ENCODE measurements at regions not wholly inside any gene's neighbourhood (a gene's known extent, or its start where the extent isn't known, plus 50 kb on each side); places are given as distances from the start of the nearest gene placed in this dataset.

DNA sequence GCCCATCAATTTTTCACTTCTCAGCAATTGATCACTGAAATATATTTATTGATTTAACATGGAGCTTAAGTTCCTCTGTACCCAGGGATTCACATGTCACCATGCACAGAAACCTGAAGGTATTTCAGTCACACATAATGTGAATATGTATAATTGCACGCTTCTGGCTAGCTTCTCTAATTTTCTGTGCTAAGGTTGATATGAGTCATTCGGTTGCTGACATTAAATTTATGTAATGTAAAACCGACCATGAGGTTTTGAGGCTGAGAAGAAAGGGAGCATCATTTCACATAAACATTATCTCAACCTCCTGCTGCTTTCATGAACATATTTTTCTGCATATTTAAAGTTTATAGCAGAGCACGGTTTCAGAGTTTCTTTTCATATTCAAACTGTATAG is 381.0 kb upstream of the TPK1 start:
- Histone ChIP-seq H3K27ac (ENCODE audit: low read length) (no peak overlapping the region), H3K9ac (ENCODE audit: low read depth, low read length) (no peak overlapping the region), H3K9me3 (ENCODE audit: insufficient read depth, low read depth, low read length) (no peaks in the 10 kb centered on the region), H3K36me3 (ENCODE audit: insufficient read depth, low read depth, low read length) (no peaks in the 10 kb centered on the region), H3K27me3 (ENCODE audit: insufficient read depth, low read length) (no peaks in the 10 kb centered on the region), H3K4me1 (ENCODE audit: insufficient read depth, low read length) (no peaks in the 10 kb centered on the region), H3K4me3 (ENCODE audit: low read length) (no peak overlapping the region)

DNA sequence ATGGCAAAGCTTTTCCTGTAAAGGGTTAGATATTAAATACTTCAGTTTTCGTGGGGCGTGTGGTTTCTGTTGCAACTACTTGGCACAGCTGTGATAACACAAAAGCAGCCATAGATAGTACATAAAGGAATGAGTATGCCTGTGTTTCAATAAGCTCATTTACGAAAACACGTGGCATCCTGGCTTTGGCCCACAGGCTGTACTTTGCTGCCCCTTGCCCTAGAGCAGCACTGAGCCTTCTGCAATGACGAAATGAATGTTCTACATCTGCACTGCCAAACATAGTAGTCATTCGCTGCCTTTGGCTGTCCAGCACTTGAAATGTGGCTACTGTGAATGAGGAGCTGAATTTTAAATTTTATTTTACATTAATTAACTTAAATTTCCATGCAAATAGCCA is 376.2 kb upstream of the TPK1 start:
- no peak overlapping the region for H3K9ac ChIP-seq (ENCODE audit: low read depth, low read length)
- no peaks in the 10 kb centered on the region for H3K9me3 ChIP-seq (ENCODE audit: insufficient read depth, low read depth, low read length)
- H3K4me1 ChIP-seq (ENCODE audit: insufficient read depth, low read length) = no peaks in the 10 kb centered on the region
- no peak overlapping the region for H3K4me3 ChIP-seq (ENCODE audit: low read length)
- no peaks in the 10 kb centered on the region for H3K36me3 ChIP-seq (ENCODE audit: insufficient read depth, low read depth, low read length)
- H3K27me3 ChIP-seq (ENCODE audit: insufficient read depth, low read length) = no peaks in the 10 kb centered on the region
- no peak overlapping the region for H3K27ac ChIP-seq (ENCODE audit: low read length)

- H3K27ac ChIP-seq (ENCODE audit: low read length) = no peak overlapping the region
- no peaks in the 10 kb centered on the region for H3K4me1 ChIP-seq (ENCODE audit: insufficient read depth, low read length)
- H3K27me3 ChIP-seq (ENCODE audit: insufficient read depth, low read length) = no peaks in the 10 kb centered on the region
- H3K9ac ChIP-seq (ENCODE audit: low read depth, low read length) = no peak overlapping the region
- no peaks in the 10 kb centered on the region for H3K36me3 ChIP-seq (ENCODE audit: insufficient read depth, low read depth, low read length)
- no peak overlapping the region for H3K4me3 ChIP-seq (ENCODE audit: low read length)
- no peaks in the 10 kb centered on the region for H3K9me3 ChIP-seq (ENCODE audit: insufficient read depth, low read depth, low read length)
Observed at GRCh38 chr7:145211211-145211610, 375.4 kb upstream of the TPK1 start.

DNA sequence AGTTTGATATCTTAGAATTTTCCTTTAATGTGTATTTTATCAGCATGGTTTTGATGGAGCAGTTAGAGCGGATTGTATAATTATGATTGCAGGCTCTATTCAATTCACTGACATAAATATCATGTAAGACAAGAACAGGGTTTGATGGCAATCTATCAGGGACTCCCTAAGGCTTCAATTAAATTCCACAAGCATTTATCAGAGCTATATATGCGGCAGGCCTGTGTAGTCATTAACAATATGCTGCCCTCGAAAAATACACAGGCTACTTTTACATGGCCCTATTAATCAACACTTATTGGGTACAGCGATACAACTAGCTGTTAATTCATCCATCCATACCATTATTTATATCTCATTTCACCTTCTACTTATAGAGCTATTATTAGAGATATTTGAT is 358.1 kb upstream of the TPK1 start:
- H3K27ac ChIP-seq (ENCODE audit: low read length) = no peak overlapping the region
- H3K4me1 ChIP-seq (ENCODE audit: insufficient read depth, low read length) = no peaks in the 10 kb centered on the region

GRCh38 chr7:145184956-145185355 is 349.1 kb upstream of the TPK1 start:
- H3K4me3 ChIP-seq (ENCODE audit: low read length) = no peak overlapping the region
- H3K36me3 ChIP-seq (ENCODE audit: insufficient read depth, low read depth, low read length) = no peaks in the 10 kb centered on the region
- no peak overlapping the region for H3K27ac ChIP-seq (ENCODE audit: low read length)
- H3K9ac ChIP-seq (ENCODE audit: low read depth, low read length) = no peak overlapping the region
- no peaks in the 10 kb centered on the region for H3K9me3 ChIP-seq (ENCODE audit: insufficient read depth, low read depth, low read length)
- no peaks in the 10 kb centered on the region for H3K4me1 ChIP-seq (ENCODE audit: insufficient read depth, low read length)
- H3K27me3 ChIP-seq (ENCODE audit: insufficient read depth, low read length) = no peaks in the 10 kb centered on the region

More for the DNA sequence above, 358.1 kb upstream of the TPK1 start:
- Histone ChIP-seq H3K9me3 (ENCODE audit: insufficient read depth, low read depth, low read length) (no peaks in the 10 kb centered on the region), H3K36me3 (ENCODE audit: insufficient read depth, low read depth, low read length) (no peaks in the 10 kb centered on the region), H3K4me3 (ENCODE audit: low read length) (no peak overlapping the region), H3K9ac (ENCODE audit: low read depth, low read length) (no peak overlapping the region), H3K27me3 (ENCODE audit: insufficient read depth, low read length) (no peaks in the 10 kb centered on the region)

DNA sequence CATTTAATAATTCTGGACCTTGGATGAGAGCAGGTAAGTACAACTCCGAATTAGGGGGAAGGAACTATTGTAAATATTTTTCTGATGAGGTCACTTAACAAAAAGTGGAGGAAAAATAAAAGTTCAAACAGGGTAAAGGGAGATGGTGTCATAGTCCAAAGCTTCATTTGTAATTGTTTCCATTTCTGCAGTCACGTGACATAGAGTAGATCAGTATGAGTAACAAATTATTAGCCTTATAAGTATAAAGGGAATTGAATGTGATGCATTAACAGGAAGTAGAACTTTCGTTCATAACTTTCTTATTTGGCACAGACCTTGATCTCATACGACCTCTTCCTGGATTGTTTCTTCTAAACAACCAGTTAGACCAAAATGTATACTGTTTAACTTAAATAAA is 347.2 kb upstream of the TPK1 start:
- no peaks in the 10 kb centered on the region for H3K4me1 ChIP-seq (ENCODE audit: insufficient read depth, low read length)
- H3K27ac ChIP-seq (ENCODE audit: low read length) = no peak overlapping the region
- H3K9ac ChIP-seq (ENCODE audit: low read depth, low read length) = no peak overlapping the region
- H3K9me3 ChIP-seq (ENCODE audit: insufficient read depth, low read depth, low read length) = no peaks in the 10 kb centered on the region
- no peaks in the 10 kb centered on the region for H3K27me3 ChIP-seq (ENCODE audit: insufficient read depth, low read length)
- H3K36me3 ChIP-seq (ENCODE audit: insufficient read depth, low read depth, low read length) = no peaks in the 10 kb centered on the region
- H3K4me3 ChIP-seq (ENCODE audit: low read length) = no peak overlapping the region

DNA sequence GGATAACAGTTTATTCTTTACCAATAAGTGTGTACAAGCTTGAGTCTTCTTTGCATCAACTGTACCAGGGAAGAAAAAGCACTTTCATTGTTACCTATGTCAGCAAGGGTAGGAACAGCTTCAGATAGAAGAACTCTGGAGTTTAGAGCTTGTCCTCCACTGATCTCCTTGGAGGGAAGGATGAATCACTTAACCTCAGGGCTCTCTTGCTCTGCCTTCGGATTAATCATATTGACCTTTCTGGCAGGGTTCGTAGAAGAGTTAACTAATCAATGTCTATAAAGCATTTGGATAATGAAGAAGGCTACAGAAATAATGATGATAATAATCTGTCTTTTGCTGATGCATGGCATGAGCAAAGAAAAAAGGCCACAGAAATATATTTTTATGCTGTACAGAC is 339.5 kb upstream of the TPK1 start:
- H3K4me1 ChIP-seq (ENCODE audit: insufficient read depth, low read length) = no peaks in the 10 kb centered on the region
- H3K27me3 ChIP-seq (ENCODE audit: insufficient read depth, low read length) = no peaks in the 10 kb centered on the region
- H3K27ac ChIP-seq (ENCODE audit: low read length) = no peak overlapping the region
- H3K4me3 ChIP-seq (ENCODE audit: low read length) = no peak overlapping the region
- no peaks in the 10 kb centered on the region for H3K36me3 ChIP-seq (ENCODE audit: insufficient read depth, low read depth, low read length)
- H3K9ac ChIP-seq (ENCODE audit: low read depth, low read length) = no peak overlapping the region
- H3K9me3 ChIP-seq (ENCODE audit: insufficient read depth, low read depth, low read length) = no peaks in the 10 kb centered on the region

- H3K36me3 ChIP-seq (ENCODE audit: insufficient read depth, low read depth, low read length) = no peaks in the 10 kb centered on the region
- no peak overlapping the region for H3K27ac ChIP-seq (ENCODE audit: low read length)
- H3K4me1 ChIP-seq (ENCODE audit: insufficient read depth, low read length) = no peaks in the 10 kb centered on the region
- H3K9me3 ChIP-seq (ENCODE audit: insufficient read depth, low read depth, low read length) = no peaks in the 10 kb centered on the region
- no peak overlapping the region for H3K4me3 ChIP-seq (ENCODE audit: low read length)
- no peaks in the 10 kb centered on the region for H3K27me3 ChIP-seq (ENCODE audit: insufficient read depth, low read length)
- H3K9ac ChIP-seq (ENCODE audit: low read depth, low read length) = no peak overlapping the region
Observed at GRCh38 chr7:145169908-145170307, 334.1 kb upstream of the TPK1 start.

DNA sequence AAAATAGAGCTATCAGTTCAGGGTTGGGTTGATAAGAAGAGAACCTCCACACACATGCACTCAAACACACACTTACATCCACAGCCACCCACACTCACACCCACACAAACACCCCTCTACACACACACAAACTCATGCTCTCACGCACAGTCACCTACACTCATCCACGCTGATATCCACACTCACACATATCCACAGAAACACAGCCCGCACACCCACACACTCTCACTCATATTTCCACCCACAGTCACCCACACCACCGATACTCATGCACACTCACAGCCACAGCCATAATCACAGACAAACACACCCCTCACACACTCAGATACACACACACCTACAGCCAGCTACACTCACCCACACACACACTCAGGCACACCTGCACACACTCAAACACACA is 333.0 kb upstream of the TPK1 start:
- no peaks in the 10 kb centered on the region for H3K36me3 ChIP-seq (ENCODE audit: insufficient read depth, low read depth, low read length)
- H3K4me1 ChIP-seq (ENCODE audit: insufficient read depth, low read length) = no peaks in the 10 kb centered on the region
- H3K27ac ChIP-seq (ENCODE audit: low read length) = no peak overlapping the region
- no peak overlapping the region for H3K9ac ChIP-seq (ENCODE audit: low read depth, low read length)
- no peaks in the 10 kb centered on the region for H3K27me3 ChIP-seq (ENCODE audit: insufficient read depth, low read length)
- no peak overlapping the region for H3K4me3 ChIP-seq (ENCODE audit: low read length)
- no peaks in the 10 kb centered on the region for H3K9me3 ChIP-seq (ENCODE audit: insufficient read depth, low read depth, low read length)

DNA sequence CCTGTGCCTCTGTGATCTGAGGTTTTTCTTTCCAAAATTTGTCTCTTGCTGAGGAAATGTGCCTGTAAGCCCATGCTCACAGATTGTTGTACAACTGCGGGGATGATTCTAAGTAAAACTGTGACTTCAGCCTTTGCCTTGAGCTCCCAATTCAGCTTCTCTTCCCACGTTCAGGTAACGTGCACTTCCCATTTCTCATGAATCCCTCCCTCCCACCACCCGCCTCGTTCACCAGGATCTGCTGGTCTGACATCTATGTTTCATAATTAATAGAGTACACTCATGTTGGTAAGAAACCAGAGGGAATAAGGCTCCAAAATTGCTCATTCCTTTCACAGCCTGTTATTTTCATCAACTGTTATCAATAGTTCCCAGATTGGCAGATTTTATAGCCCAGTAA is 332.6 kb upstream of the TPK1 start:
- Histone ChIP-seq H3K36me3 (ENCODE audit: insufficient read depth, low read depth, low read length) (no peaks in the 10 kb centered on the region), H3K9ac (ENCODE audit: low read depth, low read length) (no peak overlapping the region), H3K27me3 (ENCODE audit: insufficient read depth, low read length) (no peaks in the 10 kb centered on the region), H3K4me3 (ENCODE audit: low read length) (no peak overlapping the region), H3K9me3 (ENCODE audit: insufficient read depth, low read depth, low read length) (no peaks in the 10 kb centered on the region), H3K4me1 (ENCODE audit: insufficient read depth, low read length) (no peaks in the 10 kb centered on the region), H3K27ac (ENCODE audit: low read length) (no peak overlapping the region)

DNA sequence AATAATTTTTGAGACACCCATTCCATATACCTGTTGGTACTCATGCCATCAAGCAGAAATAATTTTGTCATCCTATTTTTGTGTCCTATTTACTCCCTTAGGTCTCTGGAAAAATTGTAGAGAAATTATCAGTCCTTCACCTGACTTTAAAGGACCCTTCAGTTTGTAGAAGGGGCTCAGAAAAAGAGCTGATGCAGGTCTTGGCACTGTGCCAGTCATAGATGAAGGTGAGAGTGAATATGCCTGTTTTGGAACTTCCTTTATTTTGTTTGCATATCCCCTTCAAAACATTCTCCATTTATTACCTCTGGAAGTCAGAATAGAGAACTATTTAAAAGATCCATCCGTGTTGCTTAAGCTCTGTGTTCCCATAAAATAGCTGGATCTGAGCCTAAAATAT is 321.0 kb upstream of the TPK1 start:
- H3K9me3 ChIP-seq (ENCODE audit: insufficient read depth, low read depth, low read length) = no peaks in the 10 kb centered on the region
- H3K27me3 ChIP-seq (ENCODE audit: insufficient read depth, low read length) = no peaks in the 10 kb centered on the region
- no peaks in the 10 kb centered on the region for H3K36me3 ChIP-seq (ENCODE audit: insufficient read depth, low read depth, low read length)
- no peaks in the 10 kb centered on the region for H3K4me1 ChIP-seq (ENCODE audit: insufficient read depth, low read length)
- no peak overlapping the region for H3K27ac ChIP-seq (ENCODE audit: low read length)
- H3K4me3 ChIP-seq (ENCODE audit: low read length) = no peak overlapping the region
- no peak overlapping the region for H3K9ac ChIP-seq (ENCODE audit: low read depth, low read length)

- H3K4me1 ChIP-seq (ENCODE audit: insufficient read depth, low read length) = no peaks in the 10 kb centered on the region
- no peak overlapping the region for H3K27ac ChIP-seq (ENCODE audit: low read length)
- H3K4me3 ChIP-seq (ENCODE audit: low read length) = no peak overlapping the region
- no peaks in the 10 kb centered on the region for H3K27me3 ChIP-seq (ENCODE audit: insufficient read depth, low read length)
- H3K36me3 ChIP-seq (ENCODE audit: insufficient read depth, low read depth, low read length) = no peaks in the 10 kb centered on the region
- no peaks in the 10 kb centered on the region for H3K9me3 ChIP-seq (ENCODE audit: insufficient read depth, low read depth, low read length)
- no peak overlapping the region for H3K9ac ChIP-seq (ENCODE audit: low read depth, low read length)
Observed at GRCh38 chr7:145152589-145152988, 316.7 kb upstream of the TPK1 start.

GRCh38 chr7:145151676-145152075 is 315.8 kb upstream of the TPK1 start:
- H3K4me1 ChIP-seq (ENCODE audit: insufficient read depth, low read length) = no peaks in the 10 kb centered on the region

More at GRCh38 chr7:145151676-145152075, 315.8 kb upstream of the TPK1 start:
- no peaks in the 10 kb centered on the region for H3K27me3 ChIP-seq (ENCODE audit: insufficient read depth, low read length)
- H3K4me3 ChIP-seq (ENCODE audit: low read length) = no peak overlapping the region
- H3K9me3 ChIP-seq (ENCODE audit: insufficient read depth, low read depth, low read length) = no peaks in the 10 kb centered on the region
- H3K9ac ChIP-seq (ENCODE audit: low read depth, low read length) = no peak overlapping the region
- H3K36me3 ChIP-seq (ENCODE audit: insufficient read depth, low read depth, low read length) = no peaks in the 10 kb centered on the region
- H3K27ac ChIP-seq (ENCODE audit: low read length) = no peak overlapping the region
